HG02678 (cell line): ENCODE measurements at regions not wholly inside any gene's neighbourhood (a gene's known extent, or its start where the extent isn't known, plus 50 kb on each side); places are given as distances from the start of the nearest gene placed in this dataset.

Experiments used
- ATAC-seq: cut with Tn5 transposase; IDR thresholded peaks from one replicate; pipeline ENCODE4 v1.9.1; 2021; ENCODE audit warnings: mild to moderate bottlenecking, moderate library complexity; ENCODE audit not compliant: unreplicated experiment

GRCh38 chr14:61940666-61941420, 178.6 kb downstream of the SNAPC1 start:
- no peak for ATAC-seq

DNA sequence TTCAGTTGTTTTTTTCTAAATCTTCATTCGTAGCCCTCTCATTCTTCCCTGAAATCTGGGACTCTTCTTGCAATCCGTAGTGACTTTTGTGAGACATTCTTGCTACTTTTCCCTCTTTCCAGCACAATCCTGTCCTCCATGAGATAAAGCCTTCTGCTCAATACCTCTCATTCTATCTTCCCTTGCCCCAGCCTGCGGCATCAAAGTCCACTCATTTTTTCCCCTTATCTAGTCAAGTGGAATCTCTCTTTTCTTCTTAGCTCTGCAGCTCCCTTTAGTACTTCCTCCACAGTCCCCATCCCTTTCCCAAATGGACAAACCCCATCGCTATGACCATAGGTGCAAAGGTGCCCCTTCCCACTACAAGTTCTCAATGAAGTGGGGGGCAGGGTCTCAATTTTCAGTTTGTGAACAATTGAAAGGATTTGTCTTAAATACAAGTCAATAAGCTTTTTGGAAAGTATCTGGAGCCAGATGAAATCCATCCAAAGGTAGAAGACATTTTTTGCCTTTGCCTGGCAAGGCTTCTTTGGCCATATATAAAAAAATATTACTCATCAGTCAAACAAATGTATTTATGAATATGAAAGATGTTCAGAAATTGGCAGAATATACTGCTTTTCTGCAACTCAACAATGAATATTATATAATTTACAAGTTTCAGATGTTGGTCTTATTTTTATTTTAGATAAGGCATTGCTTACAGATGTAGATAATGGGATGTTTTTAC, 179.4 kb downstream of the SNAPC1 start:
- no peak for ATAC-seq

- ATAC-seq: no peak
Measured at GRCh38 chr14:61948376-61948775, 186.2 kb downstream of the SNAPC1 start.

DNA sequence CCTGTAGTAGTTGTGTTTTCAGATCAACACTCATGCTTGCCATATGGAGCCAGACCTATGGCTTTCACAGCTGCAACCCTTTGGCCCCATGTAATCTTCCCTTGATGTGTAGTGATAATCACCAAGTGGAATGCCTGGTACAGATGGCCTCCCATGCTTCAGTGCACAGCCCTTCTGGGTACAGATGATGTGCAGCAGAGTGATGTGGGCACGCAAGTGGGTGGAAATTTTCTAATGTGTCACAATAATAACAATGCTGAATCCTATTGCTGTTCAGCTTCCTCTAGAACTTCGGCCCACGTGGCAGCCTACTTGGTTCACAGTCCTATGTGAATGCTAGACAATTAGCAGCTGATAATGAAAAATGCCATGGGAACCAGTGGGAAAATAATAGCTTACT, 188.1 kb downstream of the SNAPC1 start:
- ATAC-seq: no peak

DNA sequence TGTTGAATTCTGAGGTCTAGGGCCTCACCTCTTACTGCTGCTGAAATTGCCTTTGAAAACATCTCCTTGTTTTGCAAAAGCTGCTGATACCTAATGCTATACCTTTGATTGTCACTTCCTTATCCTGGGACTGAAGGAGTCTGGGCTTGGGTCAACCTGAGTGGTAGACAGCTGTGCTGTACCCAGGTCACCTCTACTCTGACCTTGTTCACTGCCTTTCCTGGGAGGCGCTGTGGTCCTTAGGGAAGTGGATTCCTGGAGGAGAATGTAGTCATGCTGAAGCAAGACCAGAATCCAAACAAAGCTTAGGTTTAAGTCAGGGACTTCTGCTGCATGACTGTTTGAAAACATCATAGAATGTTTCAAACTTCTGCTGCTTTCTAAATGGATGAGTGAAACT, 191.4 kb downstream of the SNAPC1 start:
- ATAC-seq: no peak

- no peak for ATAC-seq
Measured at GRCh38 chr14:61954306-61954705, 192.1 kb downstream of the SNAPC1 start.

- no peak for ATAC-seq
Measured at GRCh38 chr14:61956517-61956916, 194.3 kb downstream of the SNAPC1 start.

- ATAC-seq: no peak
Measured at GRCh38 chr14:61959348-61959747, 197.1 kb downstream of the SNAPC1 start.

DNA sequence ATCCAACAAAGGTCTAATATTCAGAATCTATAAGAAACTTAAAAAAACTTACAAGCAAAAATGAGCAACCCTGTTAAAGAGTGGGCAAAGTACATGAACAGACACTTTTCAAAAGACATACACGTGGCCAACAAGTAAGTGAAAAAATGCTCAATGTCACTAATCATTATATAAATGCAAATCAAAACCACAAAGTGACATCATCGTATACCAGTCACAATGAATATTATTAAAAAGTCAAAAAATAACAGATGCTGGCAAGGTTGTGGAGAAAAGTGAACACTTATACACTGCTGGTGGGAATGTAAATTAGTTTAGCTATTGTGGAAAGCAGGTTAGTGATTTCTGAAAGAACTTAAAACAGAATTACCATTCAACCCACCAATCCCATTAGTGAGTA, 199.1 kb downstream of the SNAPC1 start:
- no peak for ATAC-seq

DNA sequence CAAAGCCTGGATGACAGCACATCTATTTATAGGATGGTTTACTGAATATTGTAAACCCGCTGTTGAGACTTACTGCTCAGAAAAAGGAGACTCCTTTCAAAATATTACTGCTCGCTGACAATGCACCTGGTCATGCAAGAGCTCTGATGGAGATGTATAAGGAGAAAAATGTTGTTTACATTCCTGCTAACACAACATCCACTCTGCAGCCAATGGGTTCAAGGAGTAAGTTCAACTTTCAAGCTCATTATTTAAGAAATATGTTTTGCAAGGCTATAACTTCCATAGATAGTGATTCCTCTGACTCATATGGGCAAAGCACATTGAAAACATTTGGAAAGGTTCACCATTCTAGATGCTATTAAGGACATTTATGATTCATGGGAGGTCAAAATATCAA, 201.7 kb downstream of the SNAPC1 start:
- ATAC-seq: no peak

DNA sequence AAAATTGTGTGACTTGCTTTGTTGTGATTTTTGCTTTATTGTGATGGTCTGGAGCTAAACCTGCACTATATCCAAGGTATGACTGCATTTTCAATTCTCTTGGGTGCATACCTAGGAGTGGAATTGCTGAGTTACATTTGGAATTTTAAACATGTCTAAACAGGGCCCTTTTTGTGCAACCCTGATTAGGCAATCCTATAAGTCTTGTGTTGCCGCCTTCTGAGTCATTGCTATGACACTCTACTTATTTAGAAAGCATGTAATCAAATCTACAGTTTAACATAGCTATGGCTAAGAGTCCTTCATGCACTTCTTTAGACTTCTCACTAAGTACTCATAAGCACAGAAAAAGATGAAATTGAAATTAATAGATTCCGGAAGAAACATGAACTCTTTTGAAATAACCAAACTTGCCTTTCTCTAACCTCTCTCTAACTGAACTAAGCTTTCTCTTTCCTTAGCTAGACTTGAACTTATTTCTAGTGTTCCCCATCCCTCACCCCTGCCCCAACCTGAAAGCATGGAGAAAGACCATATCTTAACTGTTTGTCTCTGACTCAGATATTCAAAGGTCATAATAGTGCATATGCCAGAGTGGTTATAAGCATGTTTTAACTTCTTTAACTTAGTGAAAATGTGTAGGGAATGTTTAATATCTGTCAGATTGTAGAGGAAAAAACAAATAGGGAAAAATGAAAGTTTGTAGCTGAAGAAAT, 203.0 kb downstream of the SNAPC1 start:
- no peak for ATAC-seq

DNA sequence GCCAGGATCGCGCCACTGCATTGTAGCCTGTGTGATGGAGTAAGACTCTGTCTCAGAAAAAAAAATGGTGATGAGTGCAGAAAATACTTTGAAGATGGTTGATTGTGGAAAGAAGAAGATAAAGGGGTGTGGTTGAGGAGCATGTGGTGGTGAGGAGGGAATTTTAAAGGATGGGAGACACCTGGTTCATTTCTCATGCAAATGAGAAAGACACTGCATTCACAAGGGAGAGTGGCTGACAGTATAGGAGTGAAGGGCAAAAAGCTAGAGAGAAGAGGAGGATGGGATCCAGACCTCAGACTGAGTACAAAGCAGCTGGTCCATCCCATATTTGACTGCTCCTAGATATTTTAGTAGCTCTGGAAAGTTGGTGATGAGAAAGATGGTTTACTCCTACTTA, 206.0 kb downstream of the SNAPC1 start:
- no peak for ATAC-seq

GRCh38 chr14:61972711-61973110, 210.5 kb downstream of the SNAPC1 start:
- no peak for ATAC-seq

- ATAC-seq: no peak
Measured at GRCh38 chr14:61973981-61974380, 211.8 kb downstream of the SNAPC1 start.

GRCh38 chr14:61977217-61977616, 215.0 kb downstream of the SNAPC1 start:
- ATAC-seq: no peak

DNA sequence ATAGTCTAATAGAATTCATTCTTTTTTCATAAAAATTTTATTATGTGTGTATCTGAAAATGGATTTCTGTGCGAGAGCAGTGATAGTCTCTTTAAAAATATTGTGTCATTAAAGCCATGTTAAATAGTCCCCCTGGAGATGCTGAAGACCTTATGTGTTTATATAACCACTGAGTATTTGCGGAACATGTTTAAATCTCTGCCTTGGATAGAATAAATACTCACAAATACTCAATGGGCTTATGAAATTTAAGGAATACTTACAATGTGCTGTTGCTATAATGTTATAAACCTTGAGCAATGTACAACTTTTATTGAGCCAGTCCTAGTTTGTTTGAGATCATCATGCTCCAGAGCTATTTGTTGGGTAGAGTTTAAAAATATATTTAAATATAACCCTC, 226.0 kb downstream of the SNAPC1 start:
- ATAC-seq: no peak

GRCh38 chr14:61992139-61992538, 229.9 kb downstream of the SNAPC1 start:
- ATAC-seq: no peak

- no peak for ATAC-seq
Measured at GRCh38 chr14:61992926-61993325, 230.7 kb downstream of the SNAPC1 start.

DNA sequence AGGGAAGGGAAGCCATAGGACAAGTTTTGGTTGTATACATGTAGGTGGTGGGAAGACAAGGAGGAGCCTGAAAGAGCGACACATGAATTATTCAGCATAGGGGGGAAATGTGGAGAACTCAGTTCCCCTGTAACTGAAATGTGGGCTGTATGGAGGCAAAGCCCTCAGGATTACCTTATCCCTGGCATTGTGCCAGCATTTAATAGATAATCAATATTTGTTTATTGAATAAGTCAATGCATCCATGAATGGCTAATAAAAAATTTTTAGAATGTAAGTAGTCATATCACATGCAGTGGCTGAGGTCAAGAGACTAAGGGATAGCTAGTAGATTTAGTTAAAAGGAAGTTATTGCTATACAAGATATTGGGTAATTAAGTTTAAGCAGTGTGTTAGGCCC, 232.4 kb downstream of the SNAPC1 start:
- no peak for ATAC-seq

DNA sequence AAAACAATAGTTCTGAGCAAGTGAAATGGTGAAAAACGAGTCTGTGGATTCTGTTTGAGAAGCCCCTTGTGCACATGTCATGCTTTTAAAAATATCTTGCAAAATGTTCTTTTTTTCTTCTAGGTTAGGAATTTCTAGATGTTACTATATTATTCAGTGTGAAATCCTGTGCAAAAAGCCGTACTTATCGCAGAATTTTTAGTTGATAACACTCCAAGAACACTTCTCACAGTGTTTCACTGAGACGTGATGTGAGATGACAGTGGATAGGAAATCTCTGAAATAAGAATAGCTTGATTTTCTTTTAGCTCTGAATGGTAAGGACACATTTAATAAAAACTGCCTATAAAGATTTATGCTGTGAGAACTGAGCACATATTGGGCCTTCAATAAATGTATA, 234.5 kb downstream of the SNAPC1 start:
- no peak for ATAC-seq

- ATAC-seq: no peak
Measured at GRCh38 chr14:61997161-61997560, 234.9 kb downstream of the SNAPC1 start.

- ATAC-seq: no peak
Measured at GRCh38 chr14:62001963-62002362, 239.7 kb downstream of the SNAPC1 start.
